Cardiac fibroblast (primary cell): ENCODE measurements at regions not wholly inside any gene's neighbourhood (a gene's known extent, or its start where the extent isn't known, plus 50 kb on each side); places are given as distances from the start of the nearest gene placed in this dataset.
A peak's percentile ranks its signal among the peaks of the same experiment; 100 is the strongest.

Experiments
- DNase-seq, 2 donors: peaks; one replicate each; pipeline versions ENCODE4 v3.0.0 to v3.0.0-alpha.2; 2010; ENCODE audit warnings: low read depth in 2 of 2
- H3K4me3 ChIP-seq, 2 donors: replicated peaks in 1 of 2; 1 replicate in 1 of 2; 2 replicates in 1 of 2; pipeline ENCODE4 v1.5.1; 2011; ENCODE audit warnings: low read depth in 2 of 2, low read length in 2 of 2, mild to moderate bottlenecking in 2 of 2, moderate library complexity in 1 of 2
- TF ChIP-seq, protein P1 (sequence below): IDR thresholded peaks from one replicate; pipeline ENCODE4 v1.5.1; 2011; ENCODE audit warnings: low read depth, mild to moderate bottlenecking, low read length, inconsistent platforms

DNA sequence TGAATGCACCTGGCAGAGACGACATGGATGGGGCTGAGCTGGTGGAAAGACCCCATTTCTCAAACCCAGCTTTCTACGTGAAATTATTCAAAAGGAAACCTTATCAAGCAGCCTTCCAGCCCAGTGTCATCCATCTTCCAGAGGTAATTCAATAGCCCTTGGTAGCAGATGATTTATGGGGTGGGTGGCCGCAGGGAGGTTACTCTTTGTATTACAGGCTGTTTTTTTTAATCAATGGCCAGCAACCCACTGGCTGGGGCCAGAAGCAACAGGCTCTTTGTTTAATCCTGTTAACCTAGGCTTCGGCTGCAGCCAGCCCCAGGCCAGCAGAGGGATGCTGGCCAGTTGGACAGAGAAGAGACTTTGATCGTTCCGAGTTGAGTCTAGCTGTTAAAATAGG lies 139.8 kb upstream of the SRRM4 start:
- no peak overlapping the region for H3K4me3 ChIP-seq
- TF ChIP-seq, protein P1, sequence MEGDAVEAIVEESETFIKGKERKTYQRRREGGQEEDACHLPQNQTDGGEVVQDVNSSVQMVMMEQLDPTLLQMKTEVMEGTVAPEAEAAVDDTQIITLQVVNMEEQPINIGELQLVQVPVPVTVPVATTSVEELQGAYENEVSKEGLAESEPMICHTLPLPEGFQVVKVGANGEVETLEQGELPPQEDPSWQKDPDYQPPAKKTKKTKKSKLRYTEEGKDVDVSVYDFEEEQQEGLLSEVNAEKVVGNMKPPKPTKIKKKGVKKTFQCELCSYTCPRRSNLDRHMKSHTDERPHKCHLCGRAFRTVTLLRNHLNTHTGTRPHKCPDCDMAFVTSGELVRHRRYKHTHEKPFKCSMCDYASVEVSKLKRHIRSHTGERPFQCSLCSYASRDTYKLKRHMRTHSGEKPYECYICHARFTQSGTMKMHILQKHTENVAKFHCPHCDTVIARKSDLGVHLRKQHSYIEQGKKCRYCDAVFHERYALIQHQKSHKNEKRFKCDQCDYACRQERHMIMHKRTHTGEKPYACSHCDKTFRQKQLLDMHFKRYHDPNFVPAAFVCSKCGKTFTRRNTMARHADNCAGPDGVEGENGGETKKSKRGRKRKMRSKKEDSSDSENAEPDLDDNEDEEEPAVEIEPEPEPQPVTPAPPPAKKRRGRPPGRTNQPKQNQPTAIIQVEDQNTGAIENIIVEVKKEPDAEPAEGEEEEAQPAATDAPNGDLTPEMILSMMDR, result no peak
- DNase-seq, result no peak

DNA sequence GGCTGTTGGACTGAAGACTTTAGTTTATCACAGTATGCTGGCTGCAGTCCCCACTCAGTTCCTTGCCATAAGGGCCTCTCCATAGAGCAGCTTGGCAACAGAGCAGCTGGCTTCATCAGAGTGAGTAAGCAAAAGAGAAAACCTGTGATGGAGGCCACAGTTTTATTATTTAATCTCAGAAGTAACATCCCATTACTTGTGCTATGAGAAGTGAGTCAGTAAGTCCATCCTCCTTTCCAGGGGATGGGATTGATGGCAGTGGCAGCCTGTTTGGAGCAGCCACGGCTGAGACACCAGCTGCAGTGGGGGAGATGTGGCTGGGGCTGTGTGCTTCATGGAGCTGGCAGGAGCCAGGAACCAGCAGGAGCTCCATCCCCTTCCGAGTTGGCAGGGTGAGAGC lies 138.5 kb upstream of the SRRM4 start:
- no peak overlapping the region for H3K4me3 ChIP-seq
- no peak for DNase-seq
- TF ChIP-seq, protein P1, result no peak

DNA sequence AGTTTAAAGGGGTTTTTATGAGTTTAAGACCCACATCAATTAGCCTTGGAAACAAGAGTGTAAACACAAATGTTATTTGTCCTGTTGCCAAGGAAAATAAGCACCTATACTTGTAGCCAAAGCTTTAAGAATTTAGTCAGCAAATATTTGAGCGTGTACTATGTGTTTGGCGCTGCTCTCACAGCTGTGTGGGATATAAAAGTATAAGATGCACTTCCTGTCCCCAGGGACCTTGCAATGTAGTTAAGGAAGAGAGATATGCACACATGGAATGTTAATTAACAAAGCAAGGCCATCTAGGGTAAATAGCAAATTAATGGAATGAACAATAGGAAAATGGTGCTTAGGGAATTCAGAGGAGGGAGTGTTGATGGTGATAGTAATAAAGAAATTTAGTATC lies 134.9 kb upstream of the SRRM4 start:
- no peak overlapping the region for H3K4me3 ChIP-seq
- TF ChIP-seq, protein P1, result no peak
- no peak for DNase-seq

DNA sequence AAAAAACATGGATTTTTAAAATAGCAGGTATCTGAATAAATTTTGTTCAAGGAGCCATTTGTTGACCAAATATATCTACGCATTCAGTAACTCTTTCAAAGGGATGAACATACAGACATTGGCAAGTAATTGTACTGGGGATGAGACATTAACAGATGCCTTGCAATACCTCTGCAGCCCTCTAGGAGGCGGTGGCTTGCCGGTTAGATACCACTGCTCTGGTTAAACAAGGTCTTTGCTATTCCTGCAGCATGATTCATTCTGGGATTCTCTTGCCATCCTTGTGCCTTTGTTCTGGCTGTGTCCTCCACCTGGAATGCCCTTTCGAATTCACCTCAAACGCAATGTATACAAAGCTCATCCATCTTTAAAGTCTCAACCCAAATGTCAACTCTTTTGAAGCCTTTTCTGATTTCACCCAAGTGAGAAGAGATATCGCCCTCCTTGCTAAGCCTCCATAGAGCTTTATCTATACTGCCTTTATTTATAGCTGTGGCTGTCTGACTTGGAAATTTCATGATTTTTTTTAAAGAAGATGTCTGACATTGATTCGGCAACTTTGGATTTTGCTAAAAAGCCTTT lies 131.0 kb upstream of the SRRM4 start:
- TF ChIP-seq, protein P1, result peak; percentile 46
- DNase-seq, result peak in 1 of 2 donors; percentile 5
- no peak overlapping the region for H3K4me3 ChIP-seq

DNA sequence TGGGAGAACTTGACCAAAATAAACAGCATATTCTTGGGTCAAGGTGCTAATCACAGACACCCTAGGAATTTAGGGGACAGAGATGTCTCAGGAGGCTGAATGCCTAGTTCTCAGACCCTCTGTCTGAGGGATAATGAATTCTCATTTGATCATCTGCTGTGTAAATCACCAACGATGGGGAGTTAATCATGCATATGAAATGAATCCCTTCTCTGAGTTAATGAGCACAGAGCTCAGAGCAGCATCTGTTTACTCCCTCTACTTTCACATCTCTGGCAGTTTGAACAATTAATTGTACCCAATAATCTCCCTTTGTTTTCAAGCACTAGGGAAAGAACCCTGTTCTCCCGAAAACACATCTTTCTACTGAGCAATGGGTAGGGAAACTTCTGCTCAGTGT lies 129.4 kb upstream of the SRRM4 start:
- DNase-seq, result no peak
- no peak overlapping the region for H3K4me3 ChIP-seq
- TF ChIP-seq, protein P1, result no peak

DNA sequence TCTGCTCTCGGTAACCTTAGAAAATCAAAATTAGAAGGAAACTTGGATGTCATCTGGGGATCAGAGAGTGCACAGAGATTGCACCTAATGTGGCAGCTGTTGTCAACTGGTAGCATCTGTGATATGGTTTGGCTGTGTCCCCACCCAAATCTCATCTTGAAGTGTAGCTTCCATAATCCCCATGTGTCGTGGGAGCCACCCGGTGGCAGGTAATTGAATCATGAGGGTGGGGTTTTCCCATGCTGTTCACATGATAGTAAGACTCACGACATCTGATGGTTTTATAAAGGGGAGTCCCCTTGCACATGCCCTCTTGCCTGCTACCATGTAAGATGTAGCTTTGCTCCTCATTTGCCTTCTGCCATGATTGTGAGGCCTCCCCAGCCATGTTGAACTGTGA lies 127.7 kb upstream of the SRRM4 start:
- H3K4me3 ChIP-seq, result no peak overlapping the region
- TF ChIP-seq, protein P1, result no peak
- peak in 1 of 2 donors; percentile 3 for DNase-seq

DNA sequence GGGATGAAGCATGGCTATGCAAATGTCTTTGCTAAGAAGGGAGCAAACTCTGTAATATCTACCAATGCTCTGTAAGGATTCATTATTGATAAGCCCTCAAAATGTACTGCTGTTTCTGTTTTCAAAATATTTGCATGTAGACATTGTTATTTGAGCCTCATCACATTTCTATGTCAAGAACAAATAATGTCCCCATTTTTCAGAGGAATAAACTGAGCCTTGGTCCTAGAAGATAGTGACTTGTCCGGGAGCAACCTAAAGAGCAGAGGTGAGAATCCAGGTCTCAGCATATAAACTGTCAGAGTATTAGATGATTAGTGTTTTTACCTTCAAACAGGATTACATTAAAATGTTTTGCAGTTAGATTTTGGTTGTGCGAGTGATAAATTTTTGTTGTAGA lies 125.5 kb upstream of the SRRM4 start:
- TF ChIP-seq, protein P1, result no peak
- DNase-seq, result no peak
- no peak overlapping the region for H3K4me3 ChIP-seq
